ENCODE measurements at regions not wholly inside any gene's neighbourhood (a gene's known extent, or its start where the extent isn't known, plus 50 kb on each side); places are given as distances from the start of the nearest gene placed in this dataset.
"Not testable (repeated sequence)": the region's sequence is repeated elsewhere in the genome, so short reads cannot be mapped to it uniquely, and the experiment has no call there.

- H3K4me3 ChIP-seq (ENCODE audit: low read depth, low read length): no peak overlapping the region
- TF ChIP-seq CTCF (IDR thresholded peaks at IDR 0.05; ENCODE audit: insufficient read depth, low read length): no peak
Observed at GRCh38 chr6:37570482-37571133, 70.9 kb upstream of the CCDC167 start.

GRCh38 chr6:37569743-37570481 is 70.2 kb upstream of the CCDC167 start:
- DNase-seq (ENCODE audit: low read depth): no peak
- no peak for TF ChIP-seq CTCF (IDR thresholded peaks at IDR 0.05; ENCODE audit: insufficient read depth, low read length)
- H3K4me3 ChIP-seq (ENCODE audit: low read depth, low read length): no peak overlapping the region

More at GRCh38 chr6:37570482-37571133, 70.9 kb upstream of the CCDC167 start:
- DNase-seq (ENCODE audit: low read depth): no peak

- no peak for DNase-seq (ENCODE audit: low read depth)
- no peak for TF ChIP-seq CTCF (IDR thresholded peaks at IDR 0.05; ENCODE audit: insufficient read depth, low read length)
- H3K4me3 ChIP-seq (ENCODE audit: low read depth, low read length): no peak overlapping the region
Observed at GRCh38 chr6:37569317-37569716, 69.6 kb upstream of the CCDC167 start.

GRCh38 chr6:37566950-37567349 is 67.3 kb upstream of the CCDC167 start:
- H3K4me3 ChIP-seq (ENCODE audit: low read depth, low read length): no peak overlapping the region
- TF ChIP-seq CTCF (IDR thresholded peaks at IDR 0.05; ENCODE audit: insufficient read depth, low read length): no peak
- no peak for DNase-seq (ENCODE audit: low read depth)

- H3K4me3 ChIP-seq (ENCODE audit: low read depth, low read length): peak overlapping the region; percentile 51
- TF ChIP-seq CTCF (IDR thresholded peaks at IDR 0.05; ENCODE audit: insufficient read depth, low read length): peak; percentile 70
- DNase-seq (ENCODE audit: low read depth): peak; percentile 30
Observed at GRCh38 chr6:37566111-37566949, 66.6 kb upstream of the CCDC167 start.

GRCh38 chr6:37565267-37566110 is 65.8 kb upstream of the CCDC167 start:
- no peak for DNase-seq (ENCODE audit: low read depth)
- no peak for TF ChIP-seq CTCF (IDR thresholded peaks at IDR 0.05; ENCODE audit: insufficient read depth, low read length)
- peak overlapping the region; percentile 51 for H3K4me3 ChIP-seq (ENCODE audit: low read depth, low read length)

- not testable (repeated sequence) for DNase-seq (ENCODE audit: low read depth); H3K4me3 ChIP-seq (ENCODE audit: low read depth, low read length)
Observed at GRCh38 chr6:37562926-37563288, 63.2 kb upstream of the CCDC167 start.

Measured in fibroblast of the aortic adventitia (primary cell).